GM19468 (cell line): ENCODE measurements at regions not wholly inside any gene's neighbourhood (a gene's known extent, or its start where the extent isn't known, plus 50 kb on each side); places are given as distances from the start of the nearest gene placed in this dataset.
"Not testable (repeated sequence)": the region's sequence is repeated elsewhere in the genome, so short reads cannot be mapped to it uniquely, and the experiment has no call there.

Experiments
- ATAC-seq: cut with Tn5 transposase; IDR thresholded peaks from one replicate; pipeline ENCODE4 v1.9.1; 2021; ENCODE audit warnings: mild to moderate bottlenecking, moderate library complexity, moderate number of reproducible peaks; ENCODE audit not compliant: unreplicated experiment; ENCODE audit errors: extremely low read depth

GRCh38 chr17:45645330-45645729 is 138.8 kb upstream of the CRHR1 start:
- no peak for ATAC-seq

GRCh38 chr17:45646288-45646988 is 137.7 kb upstream of the CRHR1 start:
- no peak for ATAC-seq

- no peak for ATAC-seq
Measured at GRCh38 chr17:45648642-45649041, 135.5 kb upstream of the CRHR1 start.

GRCh38 chr17:45649796-45650195 is 134.3 kb upstream of the CRHR1 start:
- ATAC-seq, result no peak

- no peak for ATAC-seq
Measured at GRCh38 chr17:45650561-45650960, 133.6 kb upstream of the CRHR1 start.

GRCh38 chr17:45651145-45651709 is 132.9 kb upstream of the CRHR1 start:
- ATAC-seq, result no peak

GRCh38 chr17:45653616-45654015 is 130.5 kb upstream of the CRHR1 start:
- ATAC-seq, result no peak

GRCh38 chr17:45656527-45657181 is 127.5 kb upstream of the CRHR1 start:
- ATAC-seq, result no peak

- no peak for ATAC-seq
Measured at GRCh38 chr17:45660474-45660873, 123.6 kb upstream of the CRHR1 start.

- no peak for ATAC-seq
Measured at GRCh38 chr17:45662432-45662831, 121.7 kb upstream of the CRHR1 start.

- ATAC-seq, result no peak
Measured at GRCh38 chr17:45663772-45664171, 120.3 kb upstream of the CRHR1 start.

- no peak for ATAC-seq
Measured at GRCh38 chr17:45664921-45665320, 119.2 kb upstream of the CRHR1 start.

GRCh38 chr17:45666046-45666600 is 118.0 kb upstream of the CRHR1 start:
- ATAC-seq, result no peak

GRCh38 chr17:45666641-45667040 is 117.5 kb upstream of the CRHR1 start:
- ATAC-seq, result no peak

- ATAC-seq, result no peak
Measured at GRCh38 chr17:45667591-45668171, 116.4 kb upstream of the CRHR1 start.

GRCh38 chr17:45668316-45668715 is 115.8 kb upstream of the CRHR1 start:
- ATAC-seq, result no peak

- no peak for ATAC-seq
Measured at GRCh38 chr17:45672301-45672700, 111.8 kb upstream of the CRHR1 start.

- ATAC-seq, result no peak
Measured at GRCh38 chr17:45672792-45673191, 111.3 kb upstream of the CRHR1 start.

GRCh38 chr17:45673759-45674158 is 110.4 kb upstream of the CRHR1 start:
- not testable (repeated sequence) for ATAC-seq

GRCh38 chr17:45675012-45675411 is 109.1 kb upstream of the CRHR1 start:
- no peak for ATAC-seq

- no peak for ATAC-seq
Measured at GRCh38 chr17:45675892-45676291, 108.2 kb upstream of the CRHR1 start.
